ENCODE measurements at regions not wholly inside any gene's neighbourhood (a gene's known extent, or its start where the extent isn't known, plus 50 kb on each side); places are given as distances from the start of the nearest gene placed in this dataset.

DNA sequence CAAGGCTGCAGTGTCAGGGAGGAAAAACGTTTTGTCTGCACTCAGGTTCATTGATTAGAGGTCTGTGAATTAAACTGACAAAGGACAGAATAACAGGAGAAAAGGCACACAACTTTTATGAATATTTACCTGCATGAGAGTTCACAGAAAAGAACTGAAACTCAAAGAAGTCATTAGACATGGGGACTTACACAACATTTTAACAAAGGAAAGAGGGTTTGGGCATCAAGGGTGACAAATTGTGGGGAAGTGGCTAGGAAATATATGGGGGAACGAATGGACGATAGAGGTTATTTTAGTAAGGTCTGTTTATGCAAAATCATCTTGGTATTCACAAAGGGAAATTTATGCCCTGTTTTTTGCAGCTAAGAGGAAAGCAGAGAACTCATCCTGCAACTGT is 65.6 kb upstream of the C15orf39 start:
- Histone ChIP-seq H3K27me3 (ENCODE audit: insufficient read depth, low read length) (no peaks in the 10 kb centered on the region), H3K4me1 (ENCODE audit: insufficient read depth, low read length) (peaks cover 5% of the 10 kb centered on the region; the same call in 1 of the 2 replicates), H3K4me3 (ENCODE audit: low read length) (no peak overlapping the region), H3K9ac (ENCODE audit: low read depth, low read length) (no peak overlapping the region), H3K36me3 (ENCODE audit: insufficient read depth, low read length) (no peaks in the 10 kb centered on the region), H3K27ac (ENCODE audit: low read depth, low read length) (no peak overlapping the region), H3K9me3 (ENCODE audit: insufficient read depth, low read depth, low read length) (no peaks in the 10 kb centered on the region)
- 78% methylated on average over 3 of the region's 3 CpGs for WGBS

DNA sequence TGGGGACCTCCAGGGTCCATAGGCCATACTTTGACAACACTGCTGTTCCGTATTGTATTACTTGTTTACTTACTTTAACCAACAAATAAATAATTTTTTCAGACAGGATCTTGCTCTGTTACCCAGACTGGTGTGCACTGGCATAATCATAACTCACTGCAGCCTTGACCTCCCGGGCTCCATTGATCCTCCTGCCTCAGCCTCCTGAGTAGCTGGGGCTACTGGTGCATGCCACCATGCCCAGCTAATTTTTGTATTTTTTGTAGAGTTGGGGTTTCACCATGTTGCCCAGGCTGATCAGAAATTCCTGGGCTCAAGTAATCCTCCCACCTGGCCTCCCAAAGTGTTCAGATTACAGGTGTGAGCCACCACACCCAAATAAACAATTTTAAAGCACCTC is 64.9 kb upstream of the C15orf39 start:
- H3K36me3 ChIP-seq (ENCODE audit: insufficient read depth, low read length) = no peaks in the 10 kb centered on the region
- no peaks in the 10 kb centered on the region for H3K27me3 ChIP-seq (ENCODE audit: insufficient read depth, low read length)
- no peak overlapping the region for H3K4me3 ChIP-seq (ENCODE audit: low read length)
- H3K27ac ChIP-seq (ENCODE audit: low read depth, low read length) = no peak overlapping the region
- WGBS = 99% methylated on average over 2 of the region's 2 CpGs
- no peaks in the 10 kb centered on the region for H3K9me3 ChIP-seq (ENCODE audit: insufficient read depth, low read depth, low read length)
- no peak overlapping the region for H3K9ac ChIP-seq (ENCODE audit: low read depth, low read length)
- peaks cover 5% of the 10 kb centered on the region; the same call in 1 of the 2 replicates for H3K4me1 ChIP-seq (ENCODE audit: insufficient read depth, low read length)

DNA sequence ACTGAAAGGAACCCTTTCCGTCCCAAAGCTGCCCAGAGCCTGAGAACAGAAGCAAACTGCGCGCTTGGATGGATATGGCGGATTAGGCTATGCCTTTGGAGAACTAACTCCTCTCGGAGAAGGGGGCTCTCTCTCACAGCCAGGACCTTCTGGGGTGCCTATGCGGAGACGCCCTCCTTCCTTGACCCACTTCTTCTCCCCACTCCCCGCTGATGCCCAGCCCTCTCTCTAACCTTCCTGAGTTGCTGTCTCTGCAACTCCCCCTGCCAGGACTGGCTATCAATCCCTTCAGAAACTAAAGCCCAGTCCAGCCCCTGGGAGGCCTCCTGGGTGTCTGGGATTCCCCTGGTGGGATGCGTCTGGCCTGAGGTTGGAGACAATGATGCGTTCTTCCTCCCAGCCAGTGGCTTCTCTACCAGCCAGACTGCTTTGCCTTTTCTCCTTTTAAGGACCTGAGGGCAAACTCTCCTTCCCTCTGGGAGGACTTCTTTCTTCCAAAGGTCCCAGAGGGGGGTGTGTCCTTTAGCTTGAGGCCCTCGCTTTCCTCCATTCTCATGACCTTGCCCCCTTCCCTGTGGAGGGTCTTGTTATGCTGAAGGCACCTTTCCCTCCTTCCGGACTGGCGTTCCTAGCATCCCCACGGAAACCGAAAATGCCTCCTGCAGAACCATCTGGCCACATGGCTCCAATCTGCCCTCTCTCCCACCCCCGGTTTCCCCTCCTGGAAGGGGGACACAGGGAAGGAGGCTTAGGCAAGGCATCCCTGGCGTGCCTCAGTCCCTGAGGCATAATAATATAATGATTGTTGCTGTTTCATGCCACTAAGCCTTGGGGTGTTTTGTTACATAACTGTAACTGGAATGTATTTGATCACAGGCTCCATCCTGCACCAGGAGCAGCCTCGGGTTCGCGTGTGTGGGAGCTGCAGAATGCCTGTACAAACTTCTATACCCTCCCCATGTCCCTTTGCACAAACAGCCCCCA is 63.4 kb upstream of the C15orf39 start:
- peak overlapping the region; percentile 18; the same call in 1 of the 2 replicates for H3K27ac ChIP-seq (ENCODE audit: low read depth, low read length)
- no peaks in the 10 kb centered on the region for H3K27me3 ChIP-seq (ENCODE audit: insufficient read depth, low read length)
- no peaks in the 10 kb centered on the region for H3K36me3 ChIP-seq (ENCODE audit: insufficient read depth, low read length)
- 79% methylated on average over 19 of the region's 20 CpGs for WGBS
- no peak overlapping the region for H3K4me3 ChIP-seq (ENCODE audit: low read length)
- H3K9ac ChIP-seq (ENCODE audit: low read depth, low read length) = no peak overlapping the region
- H3K4me1 ChIP-seq (ENCODE audit: insufficient read depth, low read length) = peaks cover 5% of the 10 kb centered on the region; the same call in 1 of the 2 replicates
- peaks cover 14% of the 10 kb centered on the region for H3K9me3 ChIP-seq (ENCODE audit: insufficient read depth, low read depth, low read length)

DNA sequence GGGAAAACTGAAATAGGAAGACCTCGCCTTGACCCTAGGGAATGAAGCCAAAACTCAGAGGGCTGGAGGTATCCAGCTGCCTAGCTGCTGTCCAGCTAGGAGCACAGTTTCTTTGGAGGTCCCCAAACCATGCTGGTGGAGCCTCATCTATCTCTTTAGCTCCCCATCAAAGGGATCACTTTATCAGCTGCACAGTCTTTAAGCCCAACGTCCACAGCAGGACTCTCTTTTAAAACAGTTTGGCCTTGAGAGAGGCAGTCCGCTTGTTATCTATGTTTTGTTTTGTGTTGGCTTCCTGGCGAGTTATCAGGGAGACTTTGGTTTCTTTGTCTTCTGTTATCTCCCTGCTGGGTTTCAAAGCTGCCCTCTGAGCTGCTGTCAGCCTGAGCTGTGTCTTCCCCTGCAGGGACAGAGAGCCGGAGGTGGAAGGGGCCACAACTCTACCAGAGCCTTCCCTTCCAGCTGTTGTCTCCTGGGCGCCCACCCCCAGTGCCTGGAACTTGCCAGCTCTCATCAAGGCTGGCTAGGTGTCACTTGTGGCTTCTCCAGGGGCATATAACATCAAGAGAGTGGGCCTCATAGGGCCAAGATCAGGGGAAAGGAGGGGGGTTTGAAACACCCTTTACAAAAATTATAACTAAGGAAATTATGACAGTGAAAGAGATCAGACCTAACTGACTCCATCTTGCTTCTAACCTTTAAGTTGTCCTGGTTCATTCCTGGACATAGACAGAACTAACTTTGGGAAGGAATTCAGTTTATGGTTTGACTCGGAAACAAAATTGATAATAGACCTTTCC is 61.4 kb upstream of the C15orf39 start:
- Histone ChIP-seq H3K27me3 (ENCODE audit: insufficient read depth, low read length) (no peaks in the 10 kb centered on the region), H3K4me3 (ENCODE audit: low read length) (no peak overlapping the region), H3K9me3 (ENCODE audit: insufficient read depth, low read depth, low read length) (peaks cover 33% of the 10 kb centered on the region), H3K9ac (ENCODE audit: low read depth, low read length) (no peak overlapping the region), H3K4me1 (ENCODE audit: insufficient read depth, low read length) (peaks cover 5% of the 10 kb centered on the region; the same call in 1 of the 2 replicates), H3K36me3 (ENCODE audit: insufficient read depth, low read length) (no peaks in the 10 kb centered on the region), H3K27ac (ENCODE audit: low read depth, low read length) (no peak overlapping the region)
- WGBS = 48% methylated on average over 7 of the region's 7 CpGs

DNA sequence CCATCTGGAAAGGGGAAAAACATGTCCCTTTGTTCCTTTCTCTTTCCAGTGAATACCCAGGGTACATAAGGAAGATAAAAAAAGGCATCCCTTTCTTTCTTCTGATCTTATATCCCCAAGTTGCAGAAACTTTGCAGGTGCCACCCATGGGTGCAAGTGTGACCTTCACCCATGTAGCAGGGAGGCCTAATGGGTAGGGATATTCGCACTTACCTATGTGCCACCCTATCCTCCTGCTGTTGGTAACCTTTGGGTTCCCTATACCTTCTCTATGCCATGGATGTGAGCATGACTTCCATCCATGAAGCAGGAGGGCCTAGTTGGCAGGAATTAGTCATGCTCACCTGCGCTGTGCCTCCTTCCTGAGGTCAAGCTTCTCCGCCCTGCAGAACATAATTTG is 59.2 kb upstream of the C15orf39 start:
- no peak overlapping the region for H3K9ac ChIP-seq (ENCODE audit: low read depth, low read length)
- H3K4me3 ChIP-seq (ENCODE audit: low read length) = no peak overlapping the region
- H3K27ac ChIP-seq (ENCODE audit: low read depth, low read length) = no peak overlapping the region
- peaks cover 48% of the 10 kb centered on the region for H3K9me3 ChIP-seq (ENCODE audit: insufficient read depth, low read depth, low read length)
- H3K4me1 ChIP-seq (ENCODE audit: insufficient read depth, low read length) = peaks cover 5% of the 10 kb centered on the region; the same call in 1 of the 2 replicates
- no peaks in the 10 kb centered on the region for H3K27me3 ChIP-seq (ENCODE audit: insufficient read depth, low read length)
- H3K36me3 ChIP-seq (ENCODE audit: insufficient read depth, low read length) = no peaks in the 10 kb centered on the region
- 89% methylated on average over 3 of the region's 3 CpGs for WGBS

DNA sequence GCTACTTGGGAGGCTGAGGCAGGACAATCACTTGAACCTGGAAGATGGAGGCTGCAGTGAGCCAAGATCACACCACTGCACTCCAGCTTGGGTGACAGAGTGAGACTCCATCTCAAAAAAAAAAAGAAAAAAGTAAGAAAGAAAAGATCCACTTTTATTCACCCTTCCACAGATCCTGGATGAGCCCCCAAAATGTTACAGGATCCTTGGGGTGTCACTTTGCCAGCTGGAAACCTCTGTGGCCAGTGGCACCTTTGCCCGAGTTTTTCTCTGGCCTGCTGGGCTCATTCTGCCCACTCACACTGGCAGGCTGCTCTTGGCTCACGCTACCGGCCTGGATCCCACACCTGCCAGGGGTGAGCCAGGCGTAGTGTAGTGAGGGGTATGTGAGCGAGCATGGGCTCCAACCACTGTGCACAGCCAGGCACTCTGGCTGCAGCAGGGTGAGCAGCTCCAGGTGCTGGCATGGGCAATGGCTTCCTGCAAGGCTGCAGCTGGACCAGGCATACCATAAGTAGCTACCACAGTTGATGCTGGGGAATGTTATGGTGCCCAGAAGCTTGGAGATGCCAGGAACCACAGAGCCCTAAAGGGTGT is 57.8 kb upstream of the C15orf39 start:
- Histone ChIP-seq H3K36me3 (ENCODE audit: insufficient read depth, low read length) (no peaks in the 10 kb centered on the region), H3K27me3 (ENCODE audit: insufficient read depth, low read length) (no peaks in the 10 kb centered on the region), H3K9me3 (ENCODE audit: insufficient read depth, low read depth, low read length) (peaks cover 60% of the 10 kb centered on the region), H3K27ac (ENCODE audit: low read depth, low read length) (no peak overlapping the region), H3K4me1 (ENCODE audit: insufficient read depth, low read length) (no peaks in the 10 kb centered on the region), H3K9ac (ENCODE audit: low read depth, low read length) (no peak overlapping the region), H3K4me3 (ENCODE audit: low read length) (no peak overlapping the region)
- 93% methylated on average over 5 of the region's 5 CpGs for WGBS

DNA sequence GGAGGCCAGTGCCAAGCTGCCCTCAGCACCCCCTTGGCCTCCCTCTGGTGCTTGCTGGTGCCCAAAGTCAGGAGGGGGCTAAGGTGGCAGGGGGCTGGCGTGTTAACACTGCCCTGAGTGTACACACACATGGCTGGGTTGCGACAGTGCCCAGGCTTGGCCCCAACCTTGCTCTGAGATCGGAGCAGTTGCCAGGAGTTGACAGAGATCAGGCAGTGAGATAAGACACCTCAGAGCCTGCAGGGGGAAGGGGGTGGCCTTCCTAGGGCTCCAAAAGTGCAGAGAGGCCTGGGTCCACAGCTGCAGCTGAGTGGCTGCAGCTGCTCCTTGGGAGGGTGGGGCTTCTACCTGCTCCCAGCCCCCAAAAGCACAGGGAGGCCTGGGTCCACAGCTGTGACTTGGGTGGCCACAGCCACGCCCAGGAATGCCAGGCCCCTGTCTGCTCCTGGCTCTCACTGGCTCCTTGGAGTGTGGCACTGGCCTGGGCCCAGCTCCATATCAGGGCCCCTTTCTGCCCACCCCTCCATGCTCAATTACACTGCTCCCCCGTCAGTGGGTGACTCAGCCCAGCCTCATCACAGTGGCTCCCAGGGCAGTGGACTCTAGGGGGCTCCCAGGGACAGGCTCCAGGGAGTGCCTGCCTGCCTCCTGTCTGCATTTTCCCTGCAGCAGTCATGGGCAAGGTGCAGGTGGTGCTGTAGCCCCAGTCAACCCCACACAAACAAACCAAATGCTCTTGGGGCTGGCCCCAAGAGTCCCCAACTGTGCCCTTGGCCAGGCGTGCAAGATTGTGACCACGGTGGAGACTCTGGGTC is 56.4 kb upstream of the C15orf39 start:
- 81% methylated on average over 7 of the region's 7 CpGs for WGBS
- no peak overlapping the region for H3K4me3 ChIP-seq (ENCODE audit: low read length)
- H3K4me1 ChIP-seq (ENCODE audit: insufficient read depth, low read length) = no peaks in the 10 kb centered on the region
- no peaks in the 10 kb centered on the region for H3K36me3 ChIP-seq (ENCODE audit: insufficient read depth, low read length)
- peaks cover 60% of the 10 kb centered on the region for H3K9me3 ChIP-seq (ENCODE audit: insufficient read depth, low read depth, low read length)
- H3K9ac ChIP-seq (ENCODE audit: low read depth, low read length) = no peak overlapping the region
- no peaks in the 10 kb centered on the region for H3K27me3 ChIP-seq (ENCODE audit: insufficient read depth, low read length)
- H3K27ac ChIP-seq (ENCODE audit: low read depth, low read length) = no peak overlapping the region

DNA sequence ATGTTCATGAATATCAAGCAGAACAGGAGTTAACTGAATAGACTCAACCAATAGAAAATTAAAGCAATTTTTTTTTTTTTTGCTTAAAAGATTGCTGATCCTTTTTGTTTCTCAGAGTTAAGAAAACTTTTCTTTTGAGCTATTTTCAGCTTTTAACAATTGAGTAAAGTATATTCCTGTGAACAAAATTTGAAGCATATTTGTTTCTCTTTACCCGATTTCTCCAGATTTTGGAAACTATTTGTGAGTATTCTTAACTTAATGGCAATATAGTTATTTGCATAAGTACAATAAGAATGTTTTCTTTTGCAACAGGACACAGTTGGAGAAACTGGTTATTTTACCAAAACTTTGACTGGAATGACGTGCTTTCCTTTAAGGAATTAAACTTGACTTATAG is 53.4 kb upstream of the C15orf39 start:
- 92% methylated on average over 1 of the region's 2 CpGs for WGBS
- Histone ChIP-seq H3K27ac (ENCODE audit: low read depth, low read length) (no peak overlapping the region), H3K36me3 (ENCODE audit: insufficient read depth, low read length) (no peaks in the 10 kb centered on the region)

DNA sequence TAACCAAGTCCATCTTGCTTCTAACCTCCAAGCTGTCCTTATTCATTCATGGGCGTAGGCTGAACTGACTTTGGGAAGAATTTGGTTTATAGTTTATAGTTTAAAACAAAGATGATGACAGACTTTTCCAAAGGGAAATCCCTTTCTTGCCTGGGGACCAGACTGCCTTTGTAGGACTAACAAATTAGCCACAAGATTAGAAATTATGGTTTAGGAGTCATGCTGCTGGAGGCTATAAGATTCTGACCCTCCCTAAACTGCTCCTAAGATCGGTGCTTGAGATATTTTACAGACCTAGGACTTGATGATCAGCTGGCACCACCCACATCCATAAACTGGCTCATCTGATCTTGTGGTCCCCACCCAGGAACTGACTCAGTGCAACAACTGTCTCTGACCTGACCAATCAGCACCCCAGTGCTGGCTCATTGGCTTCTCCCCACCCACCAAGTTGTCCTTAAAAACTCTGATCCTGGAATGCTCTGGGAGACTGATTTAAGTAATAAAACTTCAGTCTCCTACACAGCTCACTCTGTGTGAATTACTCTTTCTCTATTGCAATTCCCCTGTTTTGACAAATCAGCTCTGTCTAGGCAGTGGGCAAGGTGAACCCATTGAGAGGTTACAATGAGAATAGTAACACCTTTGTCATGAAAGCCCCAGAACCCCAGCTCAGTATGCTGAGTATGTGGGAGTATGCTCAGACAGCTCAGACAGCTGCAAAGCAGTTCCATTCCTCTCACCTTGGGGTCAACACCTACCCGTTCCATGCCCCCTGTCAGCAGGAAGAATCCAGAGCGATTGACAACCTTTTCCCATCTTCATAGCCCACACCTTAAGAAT is 51.6 kb upstream of the C15orf39 start:
- Histone ChIP-seq H3K9me3 (ENCODE audit: insufficient read depth, low read depth, low read length) (peaks cover 29% of the 10 kb centered on the region), H3K27ac (ENCODE audit: low read depth, low read length) (no peak overlapping the region)
- 82% methylated on average over 4 of the region's 4 CpGs for WGBS

More for the DNA sequence above, 53.4 kb upstream of the C15orf39 start:
- no peak overlapping the region for H3K9ac ChIP-seq (ENCODE audit: low read depth, low read length)
- peaks cover 47% of the 10 kb centered on the region for H3K9me3 ChIP-seq (ENCODE audit: insufficient read depth, low read depth, low read length)
- no peaks in the 10 kb centered on the region for H3K4me1 ChIP-seq (ENCODE audit: insufficient read depth, low read length)
- H3K27me3 ChIP-seq (ENCODE audit: insufficient read depth, low read length) = no peaks in the 10 kb centered on the region
- no peak overlapping the region for H3K4me3 ChIP-seq (ENCODE audit: low read length)

More for the DNA sequence above, 51.6 kb upstream of the C15orf39 start:
- no peaks in the 10 kb centered on the region for H3K36me3 ChIP-seq (ENCODE audit: insufficient read depth, low read length)
- no peak overlapping the region for H3K4me3 ChIP-seq (ENCODE audit: low read length)
- no peaks in the 10 kb centered on the region for H3K4me1 ChIP-seq (ENCODE audit: insufficient read depth, low read length)
- H3K27me3 ChIP-seq (ENCODE audit: insufficient read depth, low read length) = no peaks in the 10 kb centered on the region
- no peak overlapping the region for H3K9ac ChIP-seq (ENCODE audit: low read depth, low read length)

Measured in HUES64 (cell line).